ENCODE measurements at regions not wholly inside any gene's neighbourhood (a gene's known extent, or its start where the extent isn't known, plus 50 kb on each side); places are given as distances from the start of the nearest gene placed in this dataset.

- DNase-seq (ENCODE audit: low spot score) = peak; percentile 38
Measured at GRCh38 chr4:124177647-124178425, 534.7 kb downstream of the ANKRD50 start.

DNA sequence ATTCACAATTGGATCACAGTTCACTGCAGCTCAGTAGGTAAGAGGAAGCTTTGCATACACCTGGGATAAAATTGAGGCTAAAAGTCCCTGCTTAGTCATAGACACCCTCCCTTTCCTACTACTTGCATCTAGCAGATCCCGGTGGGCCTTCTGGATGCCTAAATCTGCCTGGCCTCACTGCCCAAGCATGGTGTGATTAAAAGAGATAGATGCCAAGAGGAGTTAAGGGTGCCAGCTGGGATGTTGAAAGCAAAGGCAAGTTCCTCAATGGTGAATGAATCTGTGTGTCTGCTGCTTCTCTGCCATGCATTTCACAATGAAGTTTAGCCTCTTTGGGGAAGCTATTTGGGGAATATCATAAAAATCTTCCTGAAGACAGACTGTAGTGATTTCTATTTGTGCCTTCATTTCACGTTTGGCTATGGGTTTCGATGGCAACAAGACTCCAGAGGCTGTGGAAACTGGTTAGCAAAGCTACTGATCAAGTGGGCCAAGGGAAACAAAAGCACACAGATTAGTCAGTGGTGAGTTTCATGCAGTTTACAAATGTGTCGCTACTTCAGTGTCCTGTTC, 534.0 kb downstream of the ANKRD50 start:
- no peak for DNase-seq (ENCODE audit: low spot score)

DNA sequence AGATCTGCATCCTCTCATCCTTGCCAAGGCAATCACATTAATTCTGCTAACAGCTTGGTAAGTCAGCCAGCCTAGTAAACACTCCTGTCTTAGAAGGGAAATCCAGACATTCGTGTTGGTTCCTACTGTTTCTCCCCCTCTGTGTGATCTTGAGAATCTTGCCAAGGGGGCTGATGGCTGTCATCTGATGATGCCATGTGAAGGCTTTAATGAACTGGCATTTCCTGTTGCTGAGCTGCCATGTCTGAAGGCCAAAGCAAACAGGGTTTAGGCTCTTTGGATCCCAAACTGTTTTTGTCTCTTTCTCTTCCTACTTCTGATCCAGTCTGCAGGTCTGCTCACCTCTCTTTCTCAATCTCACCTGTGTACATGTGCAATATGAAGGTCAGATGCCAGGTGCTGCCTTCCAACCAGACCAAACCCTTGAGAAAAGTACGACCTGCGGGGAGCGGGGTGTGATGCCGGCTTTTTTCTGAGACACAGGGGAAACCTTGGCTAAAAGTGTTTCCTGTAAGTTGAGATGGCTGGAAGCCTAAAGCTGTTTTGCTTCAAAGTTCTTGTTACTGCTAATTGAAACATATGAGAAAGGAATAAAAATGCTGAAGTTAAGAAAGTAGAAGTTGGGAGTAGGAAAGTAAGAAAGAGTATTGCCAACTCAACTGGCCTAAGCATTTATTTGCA, 532.9 kb downstream of the ANKRD50 start:
- DNase-seq (ENCODE audit: low spot score) = no peak

- DNase-seq (ENCODE audit: low spot score) = no peak
Measured at GRCh38 chr4:124181039-124181438, 531.5 kb downstream of the ANKRD50 start.

DNA sequence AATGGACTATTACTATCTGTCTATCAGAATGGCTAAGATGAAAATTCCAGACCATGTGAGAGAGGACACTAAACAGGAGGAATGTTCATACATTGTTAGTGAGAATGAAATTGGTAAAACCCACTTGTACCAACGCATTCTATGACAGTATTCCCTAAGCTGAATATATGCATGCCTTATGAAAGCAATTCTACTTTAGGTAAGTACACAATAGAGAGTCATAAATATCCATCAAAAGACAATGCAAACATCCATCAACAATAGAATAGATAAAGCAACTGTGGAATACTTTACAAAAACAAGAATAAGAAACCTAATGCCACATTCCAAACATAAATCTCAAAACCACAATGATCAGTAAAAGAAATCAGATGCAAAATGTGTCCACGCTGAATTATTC, 529.3 kb downstream of the ANKRD50 start:
- DNase-seq (ENCODE audit: low spot score) = no peak

GRCh38 chr4:124183926-124184325, 528.6 kb downstream of the ANKRD50 start:
- no peak for DNase-seq (ENCODE audit: low spot score)

- no peak for DNase-seq (ENCODE audit: low spot score)
Measured at GRCh38 chr4:124184792-124185191, 527.7 kb downstream of the ANKRD50 start.

GRCh38 chr4:124188595-124188994, 523.9 kb downstream of the ANKRD50 start:
- no peak for DNase-seq (ENCODE audit: low spot score)

- DNase-seq (ENCODE audit: low spot score) = no peak
Measured at GRCh38 chr4:124189545-124189944, 523.0 kb downstream of the ANKRD50 start.

GRCh38 chr4:124191329-124191728, 521.2 kb downstream of the ANKRD50 start:
- no peak for DNase-seq (ENCODE audit: low spot score)

- no peak for DNase-seq (ENCODE audit: low spot score)
Measured at GRCh38 chr4:124192544-124192943, 520.0 kb downstream of the ANKRD50 start.

GRCh38 chr4:124199185-124199584, 513.3 kb downstream of the ANKRD50 start:
- no peak for DNase-seq (ENCODE audit: low spot score)

- DNase-seq (ENCODE audit: low spot score) = no peak
Measured at GRCh38 chr4:124199755-124200154, 512.8 kb downstream of the ANKRD50 start.

DNA sequence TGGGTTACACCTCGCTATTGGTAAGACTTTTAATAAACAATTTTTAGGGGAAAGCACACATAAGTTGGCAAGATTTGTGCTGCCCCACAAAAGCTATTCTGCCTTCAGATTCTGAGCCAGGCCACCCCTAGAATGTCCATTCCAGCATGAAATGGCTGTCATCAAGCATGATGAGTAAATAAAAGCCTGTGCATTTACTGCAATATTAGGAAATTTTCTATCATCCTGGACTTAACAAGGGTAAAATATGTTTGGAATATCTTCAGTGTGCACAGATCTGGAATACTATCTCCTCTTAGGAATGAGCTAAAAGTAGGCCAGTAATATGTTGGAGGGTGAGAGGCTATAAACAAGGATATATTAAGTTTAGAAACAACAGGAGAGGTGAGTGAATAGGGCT, 510.9 kb downstream of the ANKRD50 start:
- DNase-seq (ENCODE audit: low spot score) = no peak

- no peak for DNase-seq (ENCODE audit: low spot score)
Measured at GRCh38 chr4:124202099-124202498, 510.4 kb downstream of the ANKRD50 start.

GRCh38 chr4:124203613-124204238, 508.8 kb downstream of the ANKRD50 start:
- DNase-seq (ENCODE audit: low spot score) = peak; percentile 12

DNA sequence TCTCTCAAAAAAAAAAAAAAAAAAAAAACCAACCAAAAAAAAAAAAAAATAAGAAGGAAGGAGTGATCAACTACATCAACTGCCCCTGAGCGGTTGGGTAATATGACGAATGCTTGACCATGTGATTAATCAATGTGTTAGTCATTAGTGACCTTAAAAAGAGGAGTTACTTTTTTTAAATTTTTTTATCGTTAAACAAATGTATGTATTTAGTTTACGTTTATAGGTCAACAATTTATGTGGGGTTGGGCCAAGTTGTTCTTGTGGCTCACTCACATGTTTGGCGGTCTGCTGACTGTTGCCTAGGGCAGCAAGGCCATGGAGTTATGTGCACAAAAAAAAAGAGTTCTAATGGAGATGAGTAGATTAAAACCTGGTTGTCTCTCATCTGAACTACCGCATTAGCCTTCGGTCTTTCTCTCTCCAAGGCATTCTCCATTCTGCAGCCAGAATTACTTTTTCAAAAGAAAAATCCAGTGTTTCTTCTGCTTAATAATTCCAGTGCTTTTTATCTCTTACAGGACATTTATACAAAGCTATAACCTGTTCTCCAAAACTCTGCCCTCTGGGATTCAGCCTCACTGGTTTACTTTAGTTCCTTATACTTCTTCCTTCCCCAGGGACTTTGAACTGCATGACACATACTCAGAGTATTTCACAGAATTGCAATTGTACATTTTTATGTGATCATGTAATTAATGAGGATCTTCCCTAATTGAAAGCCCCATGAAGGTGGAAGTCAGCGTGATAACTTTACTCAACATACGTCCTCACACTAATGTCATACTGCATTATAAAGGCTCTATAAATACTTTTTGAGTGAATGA, 505.5 kb downstream of the ANKRD50 start:
- DNase-seq (ENCODE audit: low spot score) = no peak

DNA sequence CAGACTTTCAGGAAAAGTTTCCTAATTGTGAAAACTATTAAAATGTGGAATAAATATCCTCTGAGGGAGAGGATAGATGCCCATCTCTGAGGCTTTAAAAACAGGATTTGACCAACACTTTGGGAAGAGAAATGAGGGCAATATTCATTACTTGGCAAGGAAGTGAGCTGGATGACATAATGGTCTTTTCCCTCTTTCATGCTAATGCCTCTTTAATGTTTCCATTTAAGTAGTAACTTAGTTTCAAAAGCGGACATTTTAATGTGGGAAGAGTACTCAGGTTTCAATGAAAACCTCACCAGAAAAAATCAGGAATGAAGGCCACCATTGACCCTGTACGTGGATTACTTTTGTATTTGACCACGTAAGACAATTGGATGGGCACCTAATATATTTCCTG, 503.3 kb downstream of the ANKRD50 start:
- no peak for DNase-seq (ENCODE audit: low spot score)

DNA sequence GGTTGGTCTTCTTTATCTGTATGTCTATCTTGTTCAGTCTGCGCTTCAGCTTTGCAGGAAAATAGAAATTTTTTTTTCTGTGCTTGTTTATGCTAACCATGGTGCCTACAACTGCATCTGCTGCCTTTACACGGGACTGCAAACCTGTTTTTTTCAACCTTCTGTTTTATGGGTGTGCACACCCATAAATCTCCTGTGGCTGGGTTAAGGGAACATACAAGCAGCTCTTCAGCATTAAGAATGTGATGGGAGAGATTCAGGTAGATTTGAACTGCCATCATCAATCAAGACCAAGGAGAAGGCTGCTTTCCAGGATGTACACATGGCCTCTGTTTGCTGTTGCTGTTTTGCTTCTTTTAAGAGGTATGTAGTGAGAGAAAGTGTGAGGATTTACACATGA, 502.9 kb downstream of the ANKRD50 start:
- no peak for DNase-seq (ENCODE audit: low spot score)

GRCh38 chr4:124210746-124211145, 501.8 kb downstream of the ANKRD50 start:
- no peak for DNase-seq (ENCODE audit: low spot score)

DNA sequence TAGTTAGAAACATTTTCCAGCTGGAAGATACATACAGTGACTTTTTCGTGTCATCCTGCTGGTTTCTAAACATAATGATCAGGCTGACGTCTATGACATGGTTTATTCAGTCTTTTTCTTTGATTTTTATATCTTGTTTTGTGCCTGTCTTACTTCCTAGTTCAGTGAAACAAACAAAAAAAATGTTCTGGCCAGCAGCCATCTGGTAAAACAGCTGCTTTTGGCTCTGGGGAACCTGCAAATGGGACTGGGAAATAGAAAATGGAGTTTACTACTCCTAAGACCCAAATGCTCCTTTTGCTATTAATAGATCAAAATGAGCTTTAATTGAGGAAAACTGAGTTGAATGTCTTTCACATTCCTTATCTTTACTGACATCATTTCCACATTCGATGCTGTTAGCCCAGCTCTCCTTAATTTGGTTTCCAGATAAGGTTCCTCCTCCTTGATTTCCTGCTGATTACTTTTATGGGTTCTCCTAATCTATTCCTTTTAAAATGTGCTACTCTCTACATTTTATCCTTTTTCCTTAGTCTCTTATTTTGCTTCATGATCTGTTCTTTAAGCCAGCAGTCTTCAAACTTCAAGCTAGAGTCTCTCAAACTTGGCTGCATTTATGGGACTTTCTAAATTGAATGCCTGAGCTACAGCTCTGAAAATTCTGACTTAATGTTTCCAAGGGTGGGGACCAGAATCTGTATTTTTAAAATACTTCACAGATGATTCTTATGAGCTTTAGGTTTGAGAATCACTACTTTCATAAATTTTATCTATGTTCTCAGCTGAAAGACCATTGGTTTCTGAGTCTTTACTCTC, 499.5 kb downstream of the ANKRD50 start:
- peak; percentile 2 for DNase-seq (ENCODE audit: low spot score)

All from AG08396 (cell line).